ENCODE measurements at regions not wholly inside any gene's neighbourhood (a gene's known extent, or its start where the extent isn't known, plus 50 kb on each side); places are given as distances from the start of the nearest gene placed in this dataset.

- intact Hi-C loops (cut with DNase I; ENCODE audit: low total_unique reads), result no loop called here
- no peaks in the 10 kb centered on the region for H3K4me1 ChIP-seq
- H3K4me3 ChIP-seq, result no peak overlapping the region
- TF ChIP-seq CTCF (IDR thresholded peaks at IDR 0.05), result no peak
- no peaks in the 10 kb centered on the region for H3K9me3 ChIP-seq
- H3K36me3 ChIP-seq, result no peaks in the 10 kb centered on the region
- DNase-seq, result no peak
- no peak overlapping the region for H3K27ac ChIP-seq
- no peaks in the 10 kb centered on the region for H3K27me3 ChIP-seq
Measured at GRCh38 chr10:9825491-9826018, 1192.1 kb upstream of the CELF2 start.

- no peaks in the 10 kb centered on the region for H3K36me3 ChIP-seq
- H3K27ac ChIP-seq, result no peak overlapping the region
- no peaks in the 10 kb centered on the region for H3K4me1 ChIP-seq
- no peak for TF ChIP-seq CTCF (IDR thresholded peaks at IDR 0.05)
- H3K4me3 ChIP-seq, result no peak overlapping the region
- H3K9me3 ChIP-seq, result no peaks in the 10 kb centered on the region
- intact Hi-C loops (cut with DNase I; ENCODE audit: low total_unique reads), result no loop called here
- H3K27me3 ChIP-seq, result no peaks in the 10 kb centered on the region
- no peak for DNase-seq
Measured at GRCh38 chr10:9828110-9828509, 1189.6 kb upstream of the CELF2 start.

- Histone ChIP-seq H3K4me3 (no peak overlapping the region), H3K9me3 (peaks cover 0 to 4% (median 0%) of the 10 kb centered on the region in 3 donors), H3K4me1 (no peaks in the 10 kb centered on the region), H3K36me3 (no peaks in the 10 kb centered on the region), H3K27ac (no peak overlapping the region), H3K27me3 (no peaks in the 10 kb centered on the region)
- DNase-seq, result no peak
- intact Hi-C loops (cut with DNase I; ENCODE audit: low total_unique reads), result no loop called here
- no peak for TF ChIP-seq CTCF (IDR thresholded peaks at IDR 0.05)
Measured at GRCh38 chr10:9833942-9834341, 1183.7 kb upstream of the CELF2 start.

- TF ChIP-seq CTCF (IDR thresholded peaks at IDR 0.05), result no peak
- intact Hi-C loops (cut with DNase I; ENCODE audit: low total_unique reads), result no loop called here
Measured at GRCh38 chr10:9834434-9834833, 1183.2 kb upstream of the CELF2 start.

GRCh38 chr10:9845075-9845474 lies 1172.6 kb upstream of the CELF2 start:
- intact Hi-C loops (cut with DNase I; ENCODE audit: low total_unique reads), result no loop called here
- no peak for DNase-seq
- Histone ChIP-seq H3K27ac (no peak overlapping the region), H3K36me3 (no peaks in the 10 kb centered on the region), H3K4me1 (no peaks in the 10 kb centered on the region), H3K4me3 (no peak overlapping the region), H3K27me3 (no peaks in the 10 kb centered on the region), H3K9me3 (no peaks in the 10 kb centered on the region)
- no peak for TF ChIP-seq CTCF (IDR thresholded peaks at IDR 0.05)

More at GRCh38 chr10:9834434-9834833, 1183.2 kb upstream of the CELF2 start:
- no peak for DNase-seq
- Histone ChIP-seq H3K4me1 (no peaks in the 10 kb centered on the region), H3K9me3 (peaks cover 0 to 9% (median 0%) of the 10 kb centered on the region in 3 donors), H3K27ac (no peak overlapping the region), H3K36me3 (no peaks in the 10 kb centered on the region), H3K4me3 (no peak overlapping the region), H3K27me3 (no peaks in the 10 kb centered on the region)

- no peaks in the 10 kb centered on the region for H3K27me3 ChIP-seq
- TF ChIP-seq CTCF (IDR thresholded peaks at IDR 0.05), result no peak
- no peak overlapping the region for H3K27ac ChIP-seq
- peaks cover 0 to under 1% (median 0%) of the 10 kb centered on the region in 4 donors for H3K4me1 ChIP-seq
- peaks cover 0 to 8% (median 0%) of the 10 kb centered on the region in 3 donors for H3K9me3 ChIP-seq
- intact Hi-C loops (cut with DNase I; ENCODE audit: low total_unique reads), result no loop called here
- H3K4me3 ChIP-seq, result no peak overlapping the region
- H3K36me3 ChIP-seq, result no peaks in the 10 kb centered on the region
- DNase-seq, result no peak
Measured at GRCh38 chr10:9848278-9848677, 1169.4 kb upstream of the CELF2 start.

Data from tibial artery (tissue), 4 donors.